Neuronal stem cell (in vitro differentiated cells): ENCODE measurements at regions not wholly inside any gene's neighbourhood (a gene's known extent, or its start where the extent isn't known, plus 50 kb on each side); places are given as distances from the start of the nearest gene placed in this dataset.

Experiments used
- DNase-seq: peaks from one replicate; pipeline ENCODE4 v3.0.0-alpha.2; 2013; ENCODE audit warnings: low spot score
- H2AFZ ChIP-seq: one replicate; pipeline ENCODE4 v1.6.1; 2013; ENCODE audit warnings: mild to moderate bottlenecking, low read length, inconsistent platforms
- H2AK5ac ChIP-seq: 2 replicates; pipeline ENCODE4 v1.6.1; 2013; ENCODE audit warnings: low read depth, mild to moderate bottlenecking, inconsistent platforms, low read length, moderate library complexity, mixed read lengths
- H2BK120ac ChIP-seq: 2 replicates; pipeline ENCODE4 v1.6.1; 2013; ENCODE audit warnings: low read depth, mild to moderate bottlenecking, inconsistent platforms, low read length, moderate library complexity, mixed read lengths
- H2BK12ac ChIP-seq: one replicate; pipeline ENCODE4 v1.6.1; 2013; ENCODE audit warnings: low read length, inconsistent platforms
- H2BK15ac ChIP-seq: 2 replicates; pipeline ENCODE4 v1.6.1; 2013; ENCODE audit warnings: mild to moderate bottlenecking, low read length, inconsistent platforms, mixed read lengths
- H2BK5ac ChIP-seq: one replicate; pipeline ENCODE4 v1.6.1; 2013; ENCODE audit warnings: inconsistent platforms, mild to moderate bottlenecking, low read length, moderate library complexity
- H3K14ac ChIP-seq: one replicate; pipeline ENCODE4 v1.6.1; 2013; ENCODE audit warnings: low read length, inconsistent platforms
- H3K18ac ChIP-seq: 2 replicates; pipeline ENCODE4 v1.6.1; 2013; ENCODE audit warnings: low read length, inconsistent platforms
- H3K23ac ChIP-seq: 2 replicates; pipeline ENCODE4 v1.6.1; 2013; ENCODE audit warnings: low read depth, mild to moderate bottlenecking, mixed read lengths, low read length, inconsistent platforms; ENCODE audit not compliant: poor library complexity
- H3K27ac ChIP-seq: replicated peaks from 3 replicates; pipeline ENCODE4 v1.5.1; 2013; ENCODE audit warnings: low read length, inconsistent platforms
- H3K27me3 ChIP-seq, 3 experiments: 2 replicates each; pipeline ENCODE4 v1.6.1; 2013; ENCODE audit warnings: low read length in 3 of 3, mild to moderate bottlenecking in 2 of 3, inconsistent platforms in 1 of 3, low read depth in 1 of 3, mixed read lengths in 1 of 3, moderate library complexity in 1 of 3; ENCODE audit not compliant: control insufficient read depth in 3 of 3, insufficient read depth in 3 of 3
- H3K36me3 ChIP-seq, 2 donors: replicated peaks in 1 of 2; 2 replicates each; pipeline ENCODE4 v1.6.1; 2013; ENCODE audit warnings: low read length in 2 of 2; ENCODE audit not compliant: control insufficient read depth in 2 of 2, insufficient read depth in 2 of 2
- H3K4ac ChIP-seq: 2 replicates; pipeline ENCODE4 v1.6.1; 2013; ENCODE audit warnings: inconsistent platforms, mild to moderate bottlenecking, low read length, moderate library complexity
- H3K4me1 ChIP-seq, 2 donors: 1 replicate in 1 of 2; 2 replicates in 1 of 2; pipeline ENCODE4 v1.6.1; 2013; ENCODE audit warnings: low read length in 2 of 2, low read depth in 1 of 2; ENCODE audit not compliant: control insufficient read depth in 2 of 2, insufficient read depth in 1 of 2
- H3K4me2 ChIP-seq: one replicate; pipeline ENCODE4 v1.6.1; 2013; ENCODE audit warnings: mild to moderate bottlenecking, low read length, inconsistent platforms; ENCODE audit not compliant: insufficient read depth, poor library complexity, severe bottlenecking
- H3K4me3 ChIP-seq, 2 donors: 2 replicates each; pipeline ENCODE4 v1.5.1; 2013; ENCODE audit warnings: low read length in 2 of 2, mild to moderate bottlenecking in 2 of 2, inconsistent platforms in 1 of 2, moderate library complexity in 1 of 2
- H3K79me1 ChIP-seq: one replicate; pipeline ENCODE4 v1.6.1; 2013; ENCODE audit warnings: low read depth, mild to moderate bottlenecking, inconsistent platforms, low read length, moderate library complexity
- H3K9ac ChIP-seq: one replicate; pipeline ENCODE4 v1.6.1; 2013; ENCODE audit warnings: mild to moderate bottlenecking, low read depth, low read length, inconsistent platforms; ENCODE audit not compliant: poor library complexity
- H3K9me3 ChIP-seq, 2 donors: replicated peaks in 1 of 2; 2 replicates each; pipeline versions ENCODE3 to v1.6.1; 2013; ENCODE audit warnings: low read length in 2 of 2, mild to moderate bottlenecking in 2 of 2, inconsistent platforms in 1 of 2, low read depth in 1 of 2, mixed read lengths in 1 of 2, moderate library complexity in 1 of 2; ENCODE audit not compliant: control insufficient read depth in 2 of 2, insufficient read depth in 1 of 2
- H4K8ac ChIP-seq: one replicate; pipeline ENCODE4 v1.6.1; 2013; ENCODE audit warnings: low read depth, mild to moderate bottlenecking, inconsistent platforms, low read length, moderate library complexity
- H4K91ac ChIP-seq: one replicate; pipeline ENCODE4 v1.6.1; 2013; ENCODE audit warnings: low read length, low read depth, mild to moderate bottlenecking, inconsistent platforms; ENCODE audit not compliant: poor library complexity
- WGBS, 2 donors: extraction: QIAGEN DNeasy Blood & Tissue Kit; methylation state at CpG; one replicate each; pipeline ENCODE4 v1.1.7; 2013; ENCODE audit warnings: missing lambda C conversion rate in 2 of 2, mixed read lengths in 1 of 2; ENCODE audit not compliant: insufficient read length in 2 of 2, insufficient replicate concordance in 1 of 2; ENCODE audit errors: extremely low coverage in 2 of 2; 5-methylcytosine and 5-hydroxymethylcytosine counted together

DNA sequence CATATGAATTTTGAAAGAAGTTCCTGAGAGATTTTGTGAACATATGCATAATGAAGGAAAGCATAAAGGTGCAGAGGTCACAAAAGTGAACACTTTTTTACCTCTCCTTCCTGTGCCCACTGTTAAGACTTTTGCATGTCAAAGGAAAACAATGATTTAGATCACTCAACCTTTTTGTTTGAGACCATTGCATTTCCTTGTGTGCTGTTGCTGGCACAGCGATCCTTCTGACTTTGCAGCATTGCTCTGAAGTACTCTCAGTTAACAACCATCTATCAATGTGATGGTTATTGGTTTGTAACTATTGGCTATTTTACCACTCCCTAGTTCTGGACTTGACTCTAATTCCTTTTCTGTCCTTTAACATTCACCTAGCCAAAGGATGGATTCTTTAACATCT is 61.7 kb upstream of the TFPI start:
- Histone ChIP-seq H3K4ac (no peak overlapping the region), H3K4me2 (no peak overlapping the region), H3K27ac (no peak overlapping the region), H3K4me3 (no peak overlapping the region), H2BK15ac (no peak overlapping the region), H2BK120ac (no peak overlapping the region), H3K9ac (no peak overlapping the region), H3K27me3 (no peaks in the 10 kb centered on the region), H3K9me3 (no peaks in the 10 kb centered on the region), H3K36me3 (no peaks in the 10 kb centered on the region), H3K23ac (no peak overlapping the region), H2AK5ac (no peak overlapping the region), H3K4me1 (peaks cover 3 to 7% of the 10 kb centered on the region in 2 donors), H3K79me1 (no peaks in the 10 kb centered on the region), H4K8ac (no peak overlapping the region), H2BK5ac (no peak overlapping the region), H3K14ac (no peak overlapping the region), H3K18ac (no peak overlapping the region), H4K91ac (no peak overlapping the region), H2BK12ac (no peak overlapping the region), H2AFZ (no peak overlapping the region)
- WGBS, 2 donors = no CpG with 5 or more reads among the region's 1 CpG
- no peak for DNase-seq

DNA sequence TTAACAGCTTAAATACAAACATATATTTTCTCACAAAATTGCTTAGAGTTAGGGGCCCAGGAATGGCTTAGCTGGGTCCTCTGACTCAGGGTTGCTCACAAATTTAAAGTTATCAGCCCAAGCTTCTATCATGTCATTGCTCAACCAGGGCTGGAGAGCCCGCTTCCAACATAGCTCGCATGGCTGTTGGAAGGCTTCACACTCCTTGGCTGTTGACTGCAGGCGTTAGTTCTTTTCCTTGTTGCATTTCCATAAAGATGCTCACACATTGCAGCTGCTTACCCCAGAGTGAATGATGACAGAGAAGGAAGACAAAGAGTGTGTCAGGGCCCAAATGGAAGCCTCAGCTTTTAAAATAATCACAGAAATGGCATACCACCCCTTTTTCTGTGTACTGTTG is 62.9 kb upstream of the TFPI start:
- no CpG with 5 or more reads among the region's 3 CpGs for WGBS, 2 donors
- H3K9ac ChIP-seq = no peak overlapping the region
- H3K18ac ChIP-seq = no peak overlapping the region
- H4K91ac ChIP-seq = no peak overlapping the region
- no peak overlapping the region for H2BK12ac ChIP-seq
- no peaks in the 10 kb centered on the region for H3K79me1 ChIP-seq
- no peak overlapping the region for H2BK5ac ChIP-seq
- H2BK120ac ChIP-seq = no peak overlapping the region
- H3K27me3 ChIP-seq = no peaks in the 10 kb centered on the region
- no peak overlapping the region for H2BK15ac ChIP-seq
- peaks cover 3 to 7% of the 10 kb centered on the region in 2 donors for H3K4me1 ChIP-seq
- H3K4ac ChIP-seq = no peak overlapping the region
- H3K4me2 ChIP-seq = no peak overlapping the region
- no peak for DNase-seq
- no peak overlapping the region for H3K4me3 ChIP-seq
- no peak overlapping the region for H4K8ac ChIP-seq
- no peaks in the 10 kb centered on the region for H3K36me3 ChIP-seq
- H3K14ac ChIP-seq = no peak overlapping the region
- H3K23ac ChIP-seq = no peak overlapping the region
- H2AK5ac ChIP-seq = no peak overlapping the region
- H3K27ac ChIP-seq = no peak overlapping the region
- H2AFZ ChIP-seq = peak overlapping the region; percentile 20
- H3K9me3 ChIP-seq = no peaks in the 10 kb centered on the region

DNA sequence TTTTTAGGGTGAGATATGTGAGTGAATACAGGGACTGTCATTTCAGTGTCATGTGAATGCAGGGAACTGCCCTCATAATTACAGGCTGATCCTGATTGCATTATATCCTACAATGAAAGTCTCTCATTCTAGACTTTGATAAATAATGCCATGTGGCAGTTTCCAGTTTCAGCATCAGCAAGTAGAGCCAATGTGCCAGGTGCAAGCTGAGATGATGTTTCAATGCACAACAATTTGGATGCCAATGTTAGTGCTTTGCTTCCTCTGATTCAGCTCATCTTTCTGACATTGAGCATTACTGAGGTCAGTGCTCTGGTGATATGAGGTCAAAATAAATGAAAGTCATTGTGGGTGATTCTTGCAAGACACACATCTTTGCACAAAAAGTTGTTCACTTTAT is 63.7 kb upstream of the TFPI start:
- H3K4me3 ChIP-seq = no peak overlapping the region

DNA sequence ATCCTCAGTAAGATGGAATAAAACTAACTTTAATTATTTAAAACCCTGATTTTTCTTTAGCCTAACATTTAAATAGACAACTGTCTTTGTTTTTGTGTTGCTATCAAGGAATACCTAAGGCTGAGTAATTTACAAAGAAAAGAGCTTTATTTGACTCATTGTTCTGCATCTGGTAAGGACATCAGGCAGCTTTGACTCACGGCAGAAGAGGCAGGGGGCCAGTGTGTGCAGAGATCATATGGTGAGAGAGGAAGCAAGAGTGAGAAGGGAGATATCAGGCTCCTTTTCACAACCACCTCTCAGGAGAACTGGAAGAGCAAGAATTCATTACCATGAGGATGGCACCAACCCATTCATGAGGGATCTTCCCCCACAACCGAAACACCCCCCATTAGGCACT is 64.6 kb upstream of the TFPI start:
- H3K23ac ChIP-seq = no peak overlapping the region
- no peak overlapping the region for H2BK12ac ChIP-seq
- H2BK120ac ChIP-seq = no peak overlapping the region
- no peaks in the 10 kb centered on the region for H3K36me3 ChIP-seq
- no peak for DNase-seq
- H3K18ac ChIP-seq = no peak overlapping the region
- H3K14ac ChIP-seq = no peak overlapping the region
- no peak overlapping the region for H2BK15ac ChIP-seq
- no peaks in the 10 kb centered on the region for H3K27me3 ChIP-seq
- no peak overlapping the region for H3K9ac ChIP-seq
- H2BK5ac ChIP-seq = no peak overlapping the region
- H2AK5ac ChIP-seq = no peak overlapping the region
- WGBS, 2 donors = no CpG with 5 or more reads among the region's 2 CpGs
- H3K4ac ChIP-seq = no peak overlapping the region
- peak overlapping the region in 1 of 2 donors; percentile 23 for H3K4me3 ChIP-seq
- H3K27ac ChIP-seq = no peak overlapping the region
- H3K79me1 ChIP-seq = no peaks in the 10 kb centered on the region
- H3K4me2 ChIP-seq = no peak overlapping the region
- H3K9me3 ChIP-seq = no peaks in the 10 kb centered on the region
- peaks cover 3 to 7% of the 10 kb centered on the region in 2 donors for H3K4me1 ChIP-seq
- H4K91ac ChIP-seq = no peak overlapping the region
- H2AFZ ChIP-seq = peak overlapping the region; percentile 78
- no peak overlapping the region for H4K8ac ChIP-seq

More for the DNA sequence above, 63.7 kb upstream of the TFPI start:
- Histone ChIP-seq H3K14ac (no peak overlapping the region), H4K8ac (no peak overlapping the region), H3K27me3 (no peaks in the 10 kb centered on the region), H2BK15ac (no peak overlapping the region), H3K18ac (no peak overlapping the region), H2AFZ (peak overlapping the region; percentile 78), H3K27ac (no peak overlapping the region), H3K4me1 (peaks cover 3 to 7% of the 10 kb centered on the region in 2 donors), H2BK5ac (no peak overlapping the region), H3K36me3 (no peaks in the 10 kb centered on the region), H2BK120ac (no peak overlapping the region), H3K23ac (no peak overlapping the region), H3K9ac (no peak overlapping the region), H3K9me3 (no peaks in the 10 kb centered on the region), H2AK5ac (no peak overlapping the region), H3K4me2 (no peak overlapping the region), H3K4ac (no peak overlapping the region), H3K79me1 (no peaks in the 10 kb centered on the region), H4K91ac (no peak overlapping the region), H2BK12ac (no peak overlapping the region)
- no peak for DNase-seq
